ENCODE measurements at regions not wholly inside any gene's neighbourhood (a gene's known extent, or its start where the extent isn't known, plus 50 kb on each side); places are given as distances from the start of the nearest gene placed in this dataset.

DNA sequence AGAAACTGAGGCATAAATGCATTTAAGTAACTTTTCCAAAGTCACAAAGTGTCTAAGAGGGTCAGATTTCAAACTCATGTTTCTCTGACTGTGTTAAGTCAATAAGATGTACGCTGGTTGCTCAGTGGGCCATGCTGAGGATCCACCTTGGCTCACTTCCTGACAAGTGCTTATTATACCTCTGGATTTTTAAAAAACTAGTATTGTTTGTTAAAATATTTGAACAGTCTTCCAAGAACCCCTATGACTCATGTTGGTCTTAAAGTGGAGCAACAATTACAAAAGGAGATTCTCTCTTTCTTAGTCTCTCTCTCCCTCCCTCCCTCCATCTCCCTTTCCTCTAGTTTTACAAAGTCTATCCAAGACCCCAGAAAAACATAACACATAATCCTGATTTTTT is 1050.2 kb downstream of the AGBL1 start:
- TF ChIP-seq, protein P1, sequence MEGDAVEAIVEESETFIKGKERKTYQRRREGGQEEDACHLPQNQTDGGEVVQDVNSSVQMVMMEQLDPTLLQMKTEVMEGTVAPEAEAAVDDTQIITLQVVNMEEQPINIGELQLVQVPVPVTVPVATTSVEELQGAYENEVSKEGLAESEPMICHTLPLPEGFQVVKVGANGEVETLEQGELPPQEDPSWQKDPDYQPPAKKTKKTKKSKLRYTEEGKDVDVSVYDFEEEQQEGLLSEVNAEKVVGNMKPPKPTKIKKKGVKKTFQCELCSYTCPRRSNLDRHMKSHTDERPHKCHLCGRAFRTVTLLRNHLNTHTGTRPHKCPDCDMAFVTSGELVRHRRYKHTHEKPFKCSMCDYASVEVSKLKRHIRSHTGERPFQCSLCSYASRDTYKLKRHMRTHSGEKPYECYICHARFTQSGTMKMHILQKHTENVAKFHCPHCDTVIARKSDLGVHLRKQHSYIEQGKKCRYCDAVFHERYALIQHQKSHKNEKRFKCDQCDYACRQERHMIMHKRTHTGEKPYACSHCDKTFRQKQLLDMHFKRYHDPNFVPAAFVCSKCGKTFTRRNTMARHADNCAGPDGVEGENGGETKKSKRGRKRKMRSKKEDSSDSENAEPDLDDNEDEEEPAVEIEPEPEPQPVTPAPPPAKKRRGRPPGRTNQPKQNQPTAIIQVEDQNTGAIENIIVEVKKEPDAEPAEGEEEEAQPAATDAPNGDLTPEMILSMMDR (IDR thresholded peaks at IDR 0.05; ENCODE audit: insufficient read depth, low read depth, low read length), result no peak
- CTCF ChIA-PET, result no interaction called here
- Histone ChIP-seq H3K36me3 (ENCODE audit: control insufficient read depth, insufficient read depth, low read length) (no peaks in the 10 kb centered on the region), H3K4me3 (ENCODE audit: low read depth, low read length) (no peak overlapping the region), H3K27me3 (ENCODE audit: control insufficient read depth, insufficient read depth, low read length) (no peaks in the 10 kb centered on the region)
- no peak for DNase-seq (ENCODE audit: low read depth)
- POLR2A ChIA-PET, result no interaction called here

DNA sequence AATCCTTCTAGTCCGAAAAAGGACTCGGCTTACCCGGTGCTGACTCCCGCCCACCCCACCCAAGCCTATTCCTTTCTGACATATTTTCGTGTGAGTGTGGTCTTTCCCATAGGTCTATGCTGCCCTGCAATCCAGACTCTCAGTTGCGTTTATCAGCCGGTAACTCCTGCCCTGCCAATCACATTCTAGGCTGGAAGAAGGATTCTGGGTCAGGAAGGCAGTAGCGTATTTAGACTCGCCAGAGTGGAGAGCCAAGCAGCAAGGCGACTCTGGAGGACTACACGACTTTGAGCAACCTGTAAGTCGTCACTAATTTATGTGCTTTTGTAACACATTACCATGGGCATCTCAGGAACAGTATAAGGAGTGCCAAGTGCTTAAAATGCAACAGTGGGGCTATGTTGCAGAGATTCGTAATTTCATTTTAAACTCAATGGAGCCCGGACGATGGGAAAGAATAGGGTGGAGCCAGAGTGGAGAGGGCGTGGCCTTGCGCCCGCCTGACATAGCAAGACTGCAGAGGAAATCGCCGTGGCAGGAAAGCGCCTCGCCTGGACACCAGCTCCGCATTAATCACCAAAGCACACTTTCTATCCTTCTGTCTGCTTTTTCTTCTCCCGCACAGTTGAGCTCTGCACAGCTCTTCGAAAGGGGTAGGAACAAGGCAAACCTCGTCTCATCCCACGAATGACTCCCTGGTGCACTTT is 1044.2 kb downstream of the AGBL1 start:
- POLR2A ChIA-PET, result no interaction called here
- H3K27me3 ChIP-seq (ENCODE audit: control insufficient read depth, insufficient read depth, low read length), result no peaks in the 10 kb centered on the region
- no peak overlapping the region for H3K4me3 ChIP-seq (ENCODE audit: low read depth, low read length)
- no peak for DNase-seq (ENCODE audit: low read depth)
- TF ChIP-seq, protein P1 (IDR thresholded peaks at IDR 0.05; ENCODE audit: insufficient read depth, low read depth, low read length), result no peak
- CTCF ChIA-PET, result interaction anchor here (0.6 kb wide), 1 partner anchor 21 kb away, joined by 3 read pairs; no protein-coding TSS in a partner anchor
- no peaks in the 10 kb centered on the region for H3K36me3 ChIP-seq (ENCODE audit: control insufficient read depth, insufficient read depth, low read length)

DNA sequence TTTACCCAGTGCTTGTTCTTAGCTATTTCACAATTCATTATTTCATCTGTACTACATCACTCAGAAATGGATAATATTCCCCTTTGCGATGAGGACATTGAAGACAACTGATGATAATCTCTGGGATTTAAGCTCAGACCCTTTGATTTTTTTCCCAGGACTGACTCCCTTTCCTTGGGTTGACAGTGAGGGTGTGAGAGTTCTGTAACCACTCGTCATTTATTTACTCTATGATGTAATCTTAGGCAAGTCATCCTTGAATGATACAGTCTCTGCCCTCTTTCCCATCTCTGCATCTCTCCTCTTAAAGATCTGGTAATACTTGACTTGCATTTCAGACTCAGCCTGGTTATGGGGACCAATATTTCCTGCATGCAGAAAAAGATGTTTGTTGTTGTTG is 1041.7 kb downstream of the AGBL1 start:
- H3K36me3 ChIP-seq (ENCODE audit: control insufficient read depth, insufficient read depth, low read length), result no peaks in the 10 kb centered on the region
- H3K4me3 ChIP-seq (ENCODE audit: low read depth, low read length), result no peak overlapping the region
- no peaks in the 10 kb centered on the region for H3K27me3 ChIP-seq (ENCODE audit: control insufficient read depth, insufficient read depth, low read length)
- ChIA-PET CTCF (interaction anchor here (0.6 kb wide), 1 partner anchor 131 kb away, joined by 4 read pairs; no protein-coding TSS in a partner anchor), POLR2A (no interaction called here)
- TF ChIP-seq, protein P1 (IDR thresholded peaks at IDR 0.05; ENCODE audit: insufficient read depth, low read depth, low read length), result no peak
- no peak for DNase-seq (ENCODE audit: low read depth)

DNA sequence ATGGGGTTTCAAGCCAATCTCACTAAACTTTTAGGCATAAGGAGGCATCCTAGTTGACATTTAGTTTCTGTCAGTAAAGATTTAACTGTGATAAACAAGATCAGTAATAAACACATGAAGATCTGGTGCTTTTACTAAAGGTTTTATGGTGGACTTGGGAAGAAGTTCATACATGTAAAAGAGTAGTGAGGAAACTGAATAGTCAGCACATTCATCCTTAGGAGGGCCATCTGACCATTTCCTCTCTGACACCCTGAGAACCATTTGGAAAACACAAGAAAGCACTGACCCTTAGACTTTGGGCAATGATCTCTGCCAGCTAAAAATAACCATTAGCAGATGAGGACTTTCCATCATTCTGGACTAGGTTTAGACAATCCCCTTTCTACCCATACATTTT is 1040.9 kb downstream of the AGBL1 start:
- DNase-seq (ENCODE audit: low read depth), result no peak
- Histone ChIP-seq H3K36me3 (ENCODE audit: control insufficient read depth, insufficient read depth, low read length) (no peaks in the 10 kb centered on the region), H3K27me3 (ENCODE audit: control insufficient read depth, insufficient read depth, low read length) (no peaks in the 10 kb centered on the region), H3K4me3 (ENCODE audit: low read depth, low read length) (no peak overlapping the region)
- POLR2A ChIA-PET, result no interaction called here
- TF ChIP-seq, protein P1 (IDR thresholded peaks at IDR 0.05; ENCODE audit: insufficient read depth, low read depth, low read length), result no peak
- CTCF ChIA-PET, result no interaction called here

DNA sequence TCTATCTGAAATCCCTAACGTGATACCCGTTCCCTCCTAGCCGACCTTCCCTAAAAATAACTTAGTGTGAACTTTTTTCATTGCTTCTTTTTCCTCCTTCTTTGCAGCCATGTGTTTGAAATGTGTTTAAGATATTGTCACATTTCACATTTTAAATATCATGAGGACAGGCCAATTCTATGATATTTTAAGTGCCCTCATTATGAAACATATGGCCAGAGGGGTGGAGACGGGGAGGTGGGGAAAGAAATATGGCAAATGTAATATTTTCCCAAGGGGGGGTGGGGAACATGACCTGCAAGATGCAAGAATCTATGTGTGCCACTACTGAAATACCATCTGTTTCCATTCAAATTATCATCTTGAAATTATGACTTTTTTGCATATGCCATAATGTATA is 1039.2 kb downstream of the AGBL1 start:
- TF ChIP-seq, protein P1 (IDR thresholded peaks at IDR 0.05; ENCODE audit: insufficient read depth, low read depth, low read length), result no peak
- POLR2A ChIA-PET, result no interaction called here
- Histone ChIP-seq H3K36me3 (ENCODE audit: control insufficient read depth, insufficient read depth, low read length) (no peaks in the 10 kb centered on the region), H3K27me3 (ENCODE audit: control insufficient read depth, insufficient read depth, low read length) (no peaks in the 10 kb centered on the region), H3K4me3 (ENCODE audit: low read depth, low read length) (no peak overlapping the region)
- CTCF ChIA-PET, result no interaction called here
- DNase-seq (ENCODE audit: low read depth), result no peak

Measured in BJ (cell line).